CD4-positive, alpha-beta T cell (primary cell): ENCODE measurements at regions not wholly inside any gene's neighbourhood (a gene's known extent, or its start where the extent isn't known, plus 50 kb on each side); places are given as distances from the start of the nearest gene placed in this dataset.

ENCODE experiments used
- ATAC-seq: fragments of 200-7000 bp; cut with Tn5 transposase; one replicate; pipeline ENCODE4 v1.10.0; 2022; ENCODE audit warnings: mild to moderate bottlenecking; ENCODE audit not compliant: poor library complexity
- CTCF ChIA-PET: fragments of 350-600 bp; sonication (Branson Sonifier 250); formaldehyde crosslinking; loops from one replicate; lab custom pipeline; 2021; ENCODE audit warnings: antibody characterized with exemption, inconsistent platforms; lab: Charles Lee
- POLR2A ChIA-PET: fragments of 350-600 bp; sonication (Branson Sonifier 250); formaldehyde crosslinking; loops from one replicate; lab custom pipeline; 2021; ENCODE audit warnings: antibody characterized with exemption, inconsistent platforms; lab: Charles Lee
- DNase-seq, 14 experiments: peaks; one replicate each; pipeline ENCODE4 v3.0.0-alpha.2; 2013 to 2020; ENCODE audit warnings: mixed read lengths in 2 of 14
- H3K27ac ChIP-seq, 2 donors: one replicate each; pipeline versions ENCODE4 v1.5.1 to v1.7.0; 2013; ENCODE audit warnings: low read length in 2 of 2, low read depth in 1 of 2, mild to moderate bottlenecking in 1 of 2
- H3K27me3 ChIP-seq, 2 experiments: 1 replicate in 1 of 2; 2 replicates in 1 of 2; pipeline versions ENCODE4 v1.6.1 to v1.7.0; 2013; ENCODE audit warnings: low read length in 2 of 2, control low read depth in 1 of 2, mild to moderate bottlenecking in 1 of 2, moderate library complexity in 1 of 2; ENCODE audit not compliant: insufficient read depth in 2 of 2, control insufficient read depth in 1 of 2
- H3K36me3 ChIP-seq: one replicate; pipeline ENCODE4 v1.6.1; 2013; ENCODE audit warnings: low read length, control low read depth; ENCODE audit not compliant: insufficient read depth
- H3K4me1 ChIP-seq: one replicate; pipeline ENCODE4 v1.6.1; 2013; ENCODE audit warnings: low read length, control low read depth; ENCODE audit not compliant: insufficient read depth
- H3K4me3 ChIP-seq: one replicate; pipeline ENCODE4 v1.5.1; 2013; ENCODE audit warnings: mild to moderate bottlenecking, low read length, moderate library complexity
- H3K9me3 ChIP-seq, 2 experiments: 1 replicate in 1 of 2; 2 replicates in 1 of 2; pipeline versions ENCODE4 v1.6.1 to v1.7.0; 2013; ENCODE audit warnings: low read length in 2 of 2, mild to moderate bottlenecking in 2 of 2, control low read depth in 1 of 2, moderate library complexity in 1 of 2; ENCODE audit not compliant: control insufficient read depth in 1 of 2, insufficient read depth in 1 of 2
- H3K27ac Mint-ChIP-seq: one replicate; pipeline ENCODE4 v1.8.0; 2020; ENCODE audit warnings: mixed read lengths
- H3K27me3 Mint-ChIP-seq: one replicate; pipeline ENCODE4 v1.8.0; 2021; ENCODE audit warnings: mixed read lengths
- H3K36me3 Mint-ChIP-seq: one replicate; pipeline ENCODE4 v1.8.0; 2021; ENCODE audit warnings: low read depth, mixed read lengths
- H3K4me1 Mint-ChIP-seq: one replicate; pipeline ENCODE4 v1.8.0; 2021; ENCODE audit warnings: low read depth, mixed read lengths
- H3K4me3 Mint-ChIP-seq: one replicate; pipeline ENCODE4 v1.8.0; 2020; ENCODE audit warnings: mild to moderate bottlenecking, mixed read lengths
- H3K9me3 Mint-ChIP-seq: one replicate; pipeline ENCODE4 v1.8.0; 2020; ENCODE audit warnings: mixed read lengths
- intact Hi-C, 2 experiments: fragments of 100-400 bp; cut with DNase I in 1 of 2; cut with micrococcal nuclease in 1 of 2; formaldehyde crosslinking; loops; one replicate each; pipeline versions ENCODE4 v1.15.1 to v1.9.0; 2023 to 2025; cut with DNase I, micrococcal nuclease
- TF ChIP-seq, protein P1 (sequence below): fragments of 200-600 bp; IDR thresholded peaks from one replicate; pipeline ENCODE4 v1.8.0; 2022; ENCODE audit warnings: antibody characterized with exemption, mild to moderate bottlenecking

- TF ChIP-seq, protein P1, sequence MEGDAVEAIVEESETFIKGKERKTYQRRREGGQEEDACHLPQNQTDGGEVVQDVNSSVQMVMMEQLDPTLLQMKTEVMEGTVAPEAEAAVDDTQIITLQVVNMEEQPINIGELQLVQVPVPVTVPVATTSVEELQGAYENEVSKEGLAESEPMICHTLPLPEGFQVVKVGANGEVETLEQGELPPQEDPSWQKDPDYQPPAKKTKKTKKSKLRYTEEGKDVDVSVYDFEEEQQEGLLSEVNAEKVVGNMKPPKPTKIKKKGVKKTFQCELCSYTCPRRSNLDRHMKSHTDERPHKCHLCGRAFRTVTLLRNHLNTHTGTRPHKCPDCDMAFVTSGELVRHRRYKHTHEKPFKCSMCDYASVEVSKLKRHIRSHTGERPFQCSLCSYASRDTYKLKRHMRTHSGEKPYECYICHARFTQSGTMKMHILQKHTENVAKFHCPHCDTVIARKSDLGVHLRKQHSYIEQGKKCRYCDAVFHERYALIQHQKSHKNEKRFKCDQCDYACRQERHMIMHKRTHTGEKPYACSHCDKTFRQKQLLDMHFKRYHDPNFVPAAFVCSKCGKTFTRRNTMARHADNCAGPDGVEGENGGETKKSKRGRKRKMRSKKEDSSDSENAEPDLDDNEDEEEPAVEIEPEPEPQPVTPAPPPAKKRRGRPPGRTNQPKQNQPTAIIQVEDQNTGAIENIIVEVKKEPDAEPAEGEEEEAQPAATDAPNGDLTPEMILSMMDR = no peak
- H3K9me3 Mint-ChIP-seq = peaks cover 4% of the 10 kb centered on the region
- no peak overlapping the region for H3K27ac Mint-ChIP-seq
- peaks cover 11 to 12% of the 10 kb centered on the region in 2 experiments for H3K27me3 ChIP-seq
- peaks cover 9% of the 10 kb centered on the region in 2 experiments for H3K9me3 ChIP-seq
- intact Hi-C loops = loop anchor here in 1 of 2 experiments (10.0 kb wide), 1 partner anchor 1417 kb away; the partner anchor contains the start of gene CRYM
- no peak for DNase-seq
- H3K27me3 Mint-ChIP-seq = peaks cover 5% of the 10 kb centered on the region
- no peaks in the 10 kb centered on the region for H3K36me3 ChIP-seq
- ChIA-PET CTCF (no interaction called here), POLR2A (no interaction called here)
- no peak overlapping the region for H3K4me3 Mint-ChIP-seq
- ATAC-seq = no peak
- no peaks in the 10 kb centered on the region for H3K36me3 Mint-ChIP-seq
- no peaks in the 10 kb centered on the region for H3K4me1 ChIP-seq
- H3K27ac ChIP-seq = no peak overlapping the region
- no peak overlapping the region for H3K4me3 ChIP-seq
- no peaks in the 10 kb centered on the region for H3K4me1 Mint-ChIP-seq
Observed at GRCh38 chr16:22691335-22691734, 122.6 kb upstream of the HS3ST2 start.

GRCh38 chr16:22692034-22692433 is 121.9 kb upstream of the HS3ST2 start:
- Mint-ChIP-seq H3K36me3 (no peaks in the 10 kb centered on the region), H3K27me3 (peaks cover 3% of the 10 kb centered on the region), H3K4me1 (no peaks in the 10 kb centered on the region), H3K27ac (no peak overlapping the region), H3K4me3 (no peak overlapping the region), H3K9me3 (peaks cover under 1% of the 10 kb centered on the region)
- intact Hi-C loops = loop anchor here in 1 of 2 experiments (10.0 kb wide), 1 partner anchor 1417 kb away; the partner anchor contains the start of gene CRYM
- peaks cover 5% of the 10 kb centered on the region in 2 experiments for H3K9me3 ChIP-seq
- no peaks in the 10 kb centered on the region for H3K36me3 ChIP-seq
- CTCF ChIA-PET = no interaction called here
- no peak overlapping the region for H3K4me3 ChIP-seq
- H3K27ac ChIP-seq = no peak overlapping the region
- H3K4me1 ChIP-seq = no peaks in the 10 kb centered on the region
- peaks cover 11 to 14% of the 10 kb centered on the region in 2 experiments for H3K27me3 ChIP-seq
- ATAC-seq = no peak
- DNase-seq = no peak
- POLR2A ChIA-PET = no interaction called here
- TF ChIP-seq, protein P1 = no peak

- no peaks in the 10 kb centered on the region for H3K9me3 Mint-ChIP-seq
- TF ChIP-seq, protein P1 = no peak
- no peaks in the 10 kb centered on the region for H3K36me3 Mint-ChIP-seq
- POLR2A ChIA-PET = no interaction called here
- H3K27ac Mint-ChIP-seq = no peak overlapping the region
- peaks cover 14% of the 10 kb centered on the region in 2 experiments for H3K27me3 ChIP-seq
- DNase-seq (no peak), ATAC-seq (no peak)
- CTCF ChIA-PET = no interaction called here
- H3K4me3 ChIP-seq = no peak overlapping the region
- no peaks in the 10 kb centered on the region for H3K4me1 Mint-ChIP-seq
- no peaks in the 10 kb centered on the region for H3K36me3 ChIP-seq
- intact Hi-C loops = loop anchor here in 1 of 2 experiments (10.0 kb wide), 1 partner anchor 1418 kb away; the partner anchor contains the start of gene CRYM
- H3K4me1 ChIP-seq = no peaks in the 10 kb centered on the region
- no peaks in the 10 kb centered on the region for H3K9me3 ChIP-seq
- H3K27me3 Mint-ChIP-seq = peaks cover under 1% of the 10 kb centered on the region
- H3K27ac ChIP-seq = no peak overlapping the region
- no peak overlapping the region for H3K4me3 Mint-ChIP-seq
Observed at GRCh38 chr16:22692916-22693637, 120.9 kb upstream of the HS3ST2 start.
